ENCODE measurements at regions not wholly inside any gene's neighbourhood (a gene's known extent, or its start where the extent isn't known, plus 50 kb on each side); places are given as distances from the start of the nearest gene placed in this dataset.

DNA sequence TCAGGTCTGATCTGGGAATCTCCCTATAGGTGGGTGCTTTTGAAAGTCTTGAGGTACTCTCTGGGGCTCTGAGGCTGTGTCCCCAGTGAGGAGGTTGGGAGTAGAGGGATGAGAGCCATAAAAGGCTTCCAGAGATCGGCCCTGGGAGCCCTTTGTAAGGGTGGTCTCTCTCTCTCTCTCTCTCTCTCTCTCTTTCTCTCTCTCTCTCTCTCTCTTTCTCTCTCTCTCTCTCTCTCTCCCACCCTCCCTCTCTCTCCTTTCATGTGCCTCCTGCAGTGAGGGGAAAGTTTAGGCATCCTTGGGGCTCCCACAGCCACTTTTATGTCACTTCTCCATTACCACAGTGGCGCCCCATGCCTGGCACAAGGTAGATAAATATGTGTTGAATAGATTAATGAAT lies 271.3 kb upstream of the N4BP1 start:
- Histone ChIP-seq H3K27me3 (no peaks in the 10 kb centered on the region), H3K9me3 (no peaks in the 10 kb centered on the region), H3K4me3 (no peak overlapping the region), H3K36me3 (no peaks in the 10 kb centered on the region)
- no peak for DNase-seq

DNA sequence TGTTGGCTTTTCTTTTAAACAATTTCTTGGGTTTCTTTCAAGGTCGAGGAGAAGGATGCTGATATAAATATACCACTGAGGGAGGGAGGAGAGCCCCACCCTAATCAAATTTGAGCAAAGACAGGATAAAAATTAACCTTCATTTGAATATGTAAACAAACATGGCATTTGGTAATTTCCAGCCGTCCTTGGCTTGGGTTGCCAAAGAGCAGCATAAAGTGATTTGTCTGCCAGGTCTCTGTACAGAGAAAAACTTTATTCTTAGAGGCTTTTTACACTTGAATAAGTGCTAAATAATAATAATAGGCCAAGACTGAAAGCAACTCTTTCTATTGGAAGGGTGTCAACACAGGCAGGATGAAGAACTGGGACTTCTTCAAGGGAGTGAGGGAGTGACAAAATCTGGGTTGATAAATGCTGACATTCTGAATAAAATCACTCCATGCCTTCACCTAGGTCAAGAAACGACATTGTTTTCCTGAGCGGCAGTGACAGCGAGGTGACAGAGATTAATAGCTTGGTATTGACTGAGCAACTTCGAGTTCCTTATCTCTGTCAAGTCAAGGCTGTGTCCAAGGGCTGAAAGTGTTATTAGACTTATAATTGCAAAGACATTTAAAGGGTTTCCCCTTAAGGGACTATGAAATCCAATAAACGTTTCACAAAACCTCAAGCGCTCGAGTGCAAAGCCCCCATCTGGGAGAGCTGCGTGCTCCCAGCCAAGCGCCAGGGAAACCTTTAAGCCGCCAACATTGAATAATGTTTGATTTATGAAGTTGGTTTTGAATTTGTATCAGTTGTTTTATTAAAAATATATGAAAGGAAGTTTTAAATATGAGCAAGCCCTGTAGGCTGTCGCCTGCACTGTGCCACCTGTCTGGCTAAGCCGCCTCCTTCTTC lies 269.5 kb upstream of the N4BP1 start:
- no peak for DNase-seq
- H3K4me3 ChIP-seq = no peak overlapping the region
- no peaks in the 10 kb centered on the region for H3K36me3 ChIP-seq
- H3K9me3 ChIP-seq = no peaks in the 10 kb centered on the region
- no peaks in the 10 kb centered on the region for H3K27me3 ChIP-seq

DNA sequence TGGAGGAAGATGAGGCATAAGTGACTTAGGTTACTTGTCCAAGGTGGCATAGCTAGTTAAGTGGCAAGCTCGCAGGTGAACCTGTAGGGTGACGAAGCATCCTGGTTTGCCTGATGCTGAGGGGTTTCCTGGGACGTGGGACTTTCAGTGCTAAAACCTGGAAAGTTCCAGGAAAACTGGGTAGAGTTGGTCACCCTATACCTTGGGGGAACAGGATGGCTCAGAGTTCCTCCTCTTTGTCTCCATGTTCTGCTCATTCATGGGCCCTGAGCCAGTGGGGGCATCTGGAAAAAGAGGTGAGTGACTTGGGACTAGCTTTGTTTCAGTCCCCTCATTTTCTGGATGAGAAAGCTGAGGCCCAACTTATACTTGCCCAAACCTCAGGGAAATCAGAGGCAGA lies 268.0 kb upstream of the N4BP1 start:
- DNase-seq = no peak
- no peak overlapping the region for H3K4me3 ChIP-seq
- H3K27me3 ChIP-seq = no peaks in the 10 kb centered on the region
- no peaks in the 10 kb centered on the region for H3K36me3 ChIP-seq
- H3K9me3 ChIP-seq = no peaks in the 10 kb centered on the region

DNA sequence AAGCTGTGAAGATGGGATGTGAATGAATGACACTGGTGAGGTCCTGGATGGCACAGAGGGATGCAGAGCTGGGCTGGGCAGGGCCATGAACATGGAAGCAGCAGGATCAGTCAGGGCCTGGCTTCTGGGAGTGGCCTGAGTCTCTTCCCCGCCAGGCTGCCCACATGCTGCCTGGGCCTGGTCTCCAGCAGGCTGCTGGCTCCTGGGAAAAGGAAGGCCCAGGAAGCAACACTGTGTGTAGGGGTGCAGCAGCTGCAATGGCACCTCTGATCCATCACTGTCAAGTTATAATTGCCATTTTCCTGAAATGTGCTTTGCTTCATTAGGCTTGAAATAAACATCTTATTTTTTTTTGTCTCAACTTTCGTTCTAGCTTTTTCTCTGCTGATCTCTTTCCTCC lies 260.2 kb upstream of the N4BP1 start:
- Histone ChIP-seq H3K4me3 (no peak overlapping the region), H3K27me3 (no peaks in the 10 kb centered on the region), H3K36me3 (no peaks in the 10 kb centered on the region), H3K9me3 (no peaks in the 10 kb centered on the region)
- no peak for DNase-seq

DNA sequence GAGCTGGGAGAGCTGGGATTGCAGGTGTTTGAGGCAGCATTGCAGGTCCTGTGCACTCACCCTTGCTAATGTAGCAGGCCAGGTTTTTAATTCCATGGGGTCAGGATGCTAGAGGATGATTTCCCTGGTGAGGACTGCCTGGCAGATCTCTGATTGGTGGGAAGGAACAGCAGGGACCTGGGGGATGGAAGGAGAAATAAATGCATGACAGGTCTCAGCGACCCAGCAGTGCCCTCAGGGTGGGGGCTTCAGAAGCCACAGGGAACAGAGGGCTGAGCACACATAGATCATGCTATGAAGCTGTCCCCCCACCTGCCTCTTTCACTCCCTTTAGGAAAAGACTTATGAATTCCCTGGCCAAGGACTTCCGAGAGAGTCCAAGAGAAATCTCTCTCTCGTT lies 255.5 kb upstream of the N4BP1 start:
- no peak for DNase-seq
- Histone ChIP-seq H3K9me3 (no peaks in the 10 kb centered on the region), H3K27me3 (no peaks in the 10 kb centered on the region), H3K36me3 (no peaks in the 10 kb centered on the region), H3K4me3 (no peak overlapping the region)

DNA sequence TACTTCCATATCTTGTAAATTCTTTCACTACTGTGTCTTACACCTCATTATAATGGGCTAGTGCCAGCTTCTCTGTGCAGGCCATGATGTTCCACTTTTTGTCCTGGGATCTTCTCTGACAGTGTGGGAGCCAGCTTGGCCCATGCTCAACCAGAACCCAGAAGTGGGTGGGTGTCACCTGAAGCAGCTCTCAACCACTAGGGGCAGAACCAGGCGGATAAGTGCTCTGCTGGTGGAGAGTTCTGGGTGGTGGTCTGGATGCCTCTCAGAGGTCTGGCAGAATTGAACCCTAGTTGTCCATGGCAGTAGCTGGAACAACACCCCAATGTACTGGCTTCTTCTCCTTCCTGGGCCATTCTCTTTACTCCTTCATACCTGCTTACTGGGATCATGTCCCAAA lies 254.1 kb upstream of the N4BP1 start:
- DNase-seq = no peak
- Histone ChIP-seq H3K27me3 (no peaks in the 10 kb centered on the region), H3K36me3 (no peaks in the 10 kb centered on the region), H3K4me3 (no peak overlapping the region), H3K9me3 (no peaks in the 10 kb centered on the region)

DNA sequence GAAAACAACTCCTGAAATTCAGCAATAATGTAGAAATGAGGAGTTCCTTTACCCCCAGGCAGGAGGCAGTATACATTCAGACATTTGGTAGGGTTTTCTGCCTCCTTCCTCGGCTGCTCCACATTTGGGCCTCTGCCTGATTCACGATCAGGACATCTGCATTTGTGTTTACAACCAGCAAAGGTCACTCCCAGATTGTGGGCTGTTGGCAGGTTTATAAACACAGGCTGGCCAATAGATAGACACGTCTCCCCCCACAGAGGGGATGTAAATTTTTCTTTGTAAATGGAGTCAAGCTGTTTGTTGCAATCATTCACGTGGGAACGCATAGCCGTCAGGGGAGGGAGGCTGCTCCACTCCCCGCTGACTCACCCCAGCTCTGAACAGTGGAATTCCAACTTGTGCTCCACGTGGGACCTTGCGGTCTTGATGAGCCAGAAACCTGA lies 252.1 kb upstream of the N4BP1 start:
- no peaks in the 10 kb centered on the region for H3K27me3 ChIP-seq
- peak; percentile 38 for DNase-seq
- no peaks in the 10 kb centered on the region for H3K9me3 ChIP-seq
- no peaks in the 10 kb centered on the region for H3K36me3 ChIP-seq
- H3K4me3 ChIP-seq = no peak overlapping the region

DNA sequence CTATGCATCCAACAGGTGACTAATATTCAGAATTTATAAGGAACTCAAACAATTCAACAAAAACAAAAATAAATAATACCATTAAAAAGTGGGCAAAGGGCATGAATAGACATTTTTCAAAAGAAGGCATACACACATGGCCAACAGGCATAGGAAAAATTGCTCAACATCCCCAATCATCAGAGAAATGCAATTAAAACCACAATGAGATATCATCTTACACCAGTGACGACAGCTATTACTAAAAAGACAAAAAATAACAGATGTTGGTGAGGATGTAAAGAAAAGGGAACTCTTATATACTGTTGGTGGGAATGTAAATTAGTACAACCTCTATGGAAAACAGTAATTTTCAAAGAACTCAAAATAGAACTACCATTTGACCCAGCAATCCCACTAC lies 250.4 kb upstream of the N4BP1 start:
- no peaks in the 10 kb centered on the region for H3K27me3 ChIP-seq
- DNase-seq = no peak

DNA sequence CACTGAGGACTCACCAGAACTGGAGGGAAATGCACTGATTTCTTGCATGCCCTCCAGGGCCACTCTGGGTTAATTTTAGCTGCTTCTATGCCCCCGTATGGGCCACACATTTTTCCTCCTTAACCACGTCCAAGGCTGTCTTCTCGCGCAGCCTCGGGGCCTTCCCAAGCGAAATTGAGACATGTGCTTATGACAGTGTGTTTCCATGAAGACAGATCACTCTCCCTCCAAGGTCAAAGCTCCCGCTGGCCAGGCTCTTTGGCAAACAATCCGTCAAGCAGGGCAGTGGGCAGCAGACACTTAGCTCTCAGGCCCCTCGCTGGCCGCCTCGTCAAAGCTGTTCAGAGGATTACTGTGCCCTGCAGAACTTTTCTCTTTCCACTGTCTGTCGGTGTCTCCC lies 243.0 kb upstream of the N4BP1 start:
- no peak overlapping the region for H3K4me3 ChIP-seq
- no peaks in the 10 kb centered on the region for H3K9me3 ChIP-seq
- no peaks in the 10 kb centered on the region for H3K36me3 ChIP-seq
- no peaks in the 10 kb centered on the region for H3K27me3 ChIP-seq
- no peak for DNase-seq

More for the DNA sequence above, 250.4 kb upstream of the N4BP1 start:
- Histone ChIP-seq H3K4me3 (no peak overlapping the region), H3K36me3 (no peaks in the 10 kb centered on the region), H3K9me3 (no peaks in the 10 kb centered on the region)

DNA sequence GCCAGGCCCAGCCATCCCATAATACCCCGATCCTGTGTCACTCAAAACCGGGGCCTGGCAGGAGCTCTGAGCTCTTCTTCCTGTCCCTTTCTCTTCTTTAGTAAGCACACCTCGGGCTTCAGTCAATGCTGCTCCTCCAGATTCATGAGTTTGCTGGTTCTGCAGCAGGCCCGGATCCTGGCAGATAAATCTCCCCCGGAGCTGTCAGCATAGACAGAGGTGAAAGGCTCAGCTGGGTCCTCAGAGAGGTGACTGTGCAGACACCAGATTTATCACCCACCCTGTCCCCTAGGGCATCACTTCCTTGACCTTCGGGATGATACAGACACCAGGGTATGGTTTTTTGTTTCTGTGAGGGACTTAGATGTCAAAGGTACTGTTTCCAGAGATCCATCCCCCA lies 242.5 kb upstream of the N4BP1 start:
- H3K36me3 ChIP-seq = no peaks in the 10 kb centered on the region
- no peaks in the 10 kb centered on the region for H3K27me3 ChIP-seq
- DNase-seq = no peak
- H3K9me3 ChIP-seq = no peaks in the 10 kb centered on the region
- no peak overlapping the region for H3K4me3 ChIP-seq

DNA sequence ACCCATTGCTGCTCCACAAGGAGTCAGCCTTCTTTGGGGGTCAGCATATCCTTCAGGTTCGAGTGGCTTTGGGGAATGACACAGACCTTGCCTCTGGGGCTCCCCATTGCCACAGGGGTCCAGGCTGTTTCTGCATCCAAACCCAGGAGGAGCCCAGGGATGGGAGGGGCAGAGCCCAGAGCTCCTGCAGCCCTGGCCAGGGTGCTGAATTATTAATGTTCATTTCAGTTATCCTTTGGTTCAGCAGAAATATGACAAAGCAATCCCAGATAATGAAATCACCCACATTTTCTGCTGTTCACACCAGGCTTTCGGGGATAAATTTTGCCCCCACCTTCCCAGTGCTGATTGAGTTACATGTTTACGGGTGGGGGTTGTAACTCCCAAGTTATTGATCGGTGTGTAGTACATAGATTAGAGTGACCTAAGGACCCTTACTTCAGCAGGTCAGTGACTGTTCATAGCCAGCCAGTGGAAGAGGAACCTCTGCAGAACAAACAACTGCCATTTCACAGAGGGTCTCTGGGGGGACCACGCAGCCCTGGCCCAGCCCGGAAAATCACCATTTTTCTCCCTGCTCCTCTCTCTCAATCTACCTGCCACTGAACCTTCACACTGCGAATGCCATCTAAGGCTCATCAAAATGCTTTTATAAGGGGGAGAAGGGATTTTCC lies 240.3 kb upstream of the N4BP1 start:
- no peak for DNase-seq
- H3K4me3 ChIP-seq = no peak overlapping the region
- H3K36me3 ChIP-seq = no peaks in the 10 kb centered on the region
- no peaks in the 10 kb centered on the region for H3K27me3 ChIP-seq
- no peaks in the 10 kb centered on the region for H3K9me3 ChIP-seq

DNA sequence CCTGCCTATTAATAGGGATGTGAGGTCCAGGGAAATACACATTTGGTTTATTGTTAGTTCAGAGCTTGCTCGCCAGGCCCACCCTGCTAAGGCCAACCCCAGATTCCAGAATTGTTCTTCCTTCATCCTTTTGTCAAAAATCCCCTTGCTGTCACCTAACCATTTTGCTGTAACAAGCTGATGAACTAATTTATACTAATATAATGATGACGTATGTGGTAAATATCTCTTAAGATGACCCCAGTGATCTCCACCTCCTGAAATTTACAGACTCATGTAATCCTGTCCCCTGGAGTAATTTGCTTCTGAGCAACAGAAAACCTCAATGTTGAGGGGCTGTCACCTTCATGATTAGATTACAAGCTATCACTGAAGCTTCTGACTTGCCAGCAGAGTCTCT lies 236.3 kb upstream of the N4BP1 start:
- no peaks in the 10 kb centered on the region for H3K36me3 ChIP-seq
- no peak for DNase-seq
- no peak overlapping the region for H3K4me3 ChIP-seq
- no peaks in the 10 kb centered on the region for H3K27me3 ChIP-seq
- no peaks in the 10 kb centered on the region for H3K9me3 ChIP-seq

DNA sequence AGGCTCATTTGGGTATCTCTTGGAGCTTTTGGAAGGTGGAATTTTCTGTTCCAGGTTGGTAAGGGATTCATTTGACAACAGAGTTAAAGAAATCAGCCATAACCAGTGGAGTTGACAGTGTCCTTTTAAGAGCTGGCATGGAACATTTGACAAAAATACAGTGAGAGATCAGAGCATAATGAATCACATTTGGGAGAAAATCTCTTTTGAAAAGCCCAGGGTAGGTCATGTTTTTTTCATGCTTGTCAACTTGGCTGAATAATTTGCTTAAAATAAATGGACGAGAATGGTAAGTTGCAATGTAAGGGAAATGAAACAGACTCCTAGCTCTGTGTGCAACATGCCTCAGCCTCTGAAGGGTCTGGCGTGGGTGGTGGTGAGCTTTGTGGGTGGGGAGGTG lies 235.3 kb upstream of the N4BP1 start:
- Histone ChIP-seq H3K27me3 (no peaks in the 10 kb centered on the region), H3K4me3 (no peak overlapping the region), H3K36me3 (no peaks in the 10 kb centered on the region), H3K9me3 (no peaks in the 10 kb centered on the region)
- no peak for DNase-seq

DNA sequence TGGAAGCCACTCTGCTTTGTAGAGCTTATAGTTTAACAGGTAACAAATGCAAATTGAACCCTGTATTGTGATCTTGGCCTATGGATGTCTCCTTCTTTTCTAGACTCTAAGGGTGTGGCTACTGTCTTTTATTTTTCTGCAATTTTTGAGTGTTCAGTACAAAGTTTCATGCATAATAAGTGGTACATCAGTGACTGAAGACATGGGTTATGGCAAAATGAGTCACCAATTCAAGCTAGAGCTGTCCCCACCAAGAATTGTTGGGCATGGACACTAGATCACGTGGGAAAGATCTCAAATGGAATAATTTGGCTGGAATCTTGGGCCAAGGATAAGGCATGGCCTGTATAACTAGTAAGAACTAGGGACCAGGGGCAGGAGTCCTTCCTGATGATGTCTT lies 228.4 kb upstream of the N4BP1 start:
- H3K9me3 ChIP-seq = no peaks in the 10 kb centered on the region
- no peak overlapping the region for H3K4me3 ChIP-seq
- no peaks in the 10 kb centered on the region for H3K36me3 ChIP-seq
- DNase-seq = no peak
- H3K27me3 ChIP-seq = no peaks in the 10 kb centered on the region

DNA sequence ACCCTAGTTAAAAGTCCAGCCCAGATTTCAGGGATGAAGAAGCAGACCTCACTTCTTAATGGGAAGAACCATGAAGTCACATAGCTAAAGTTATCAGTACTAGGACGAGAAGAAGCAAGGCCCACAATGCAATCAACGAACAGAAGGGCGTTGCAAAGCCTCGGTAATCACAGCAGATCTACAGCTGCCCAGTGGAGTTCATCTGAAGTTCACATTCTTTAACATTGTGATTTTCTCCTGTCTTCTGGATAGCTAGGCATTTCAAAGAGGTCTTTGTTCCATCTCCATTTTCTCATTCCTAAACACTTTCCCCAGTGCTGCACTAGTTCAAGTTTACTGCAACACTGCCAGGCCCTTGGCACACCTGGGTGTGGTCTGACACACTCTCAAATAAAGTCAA lies 226.7 kb upstream of the N4BP1 start:
- Histone ChIP-seq H3K27me3 (no peaks in the 10 kb centered on the region), H3K36me3 (no peaks in the 10 kb centered on the region), H3K9me3 (no peaks in the 10 kb centered on the region), H3K4me3 (no peak overlapping the region)
- no peak for DNase-seq

DNA sequence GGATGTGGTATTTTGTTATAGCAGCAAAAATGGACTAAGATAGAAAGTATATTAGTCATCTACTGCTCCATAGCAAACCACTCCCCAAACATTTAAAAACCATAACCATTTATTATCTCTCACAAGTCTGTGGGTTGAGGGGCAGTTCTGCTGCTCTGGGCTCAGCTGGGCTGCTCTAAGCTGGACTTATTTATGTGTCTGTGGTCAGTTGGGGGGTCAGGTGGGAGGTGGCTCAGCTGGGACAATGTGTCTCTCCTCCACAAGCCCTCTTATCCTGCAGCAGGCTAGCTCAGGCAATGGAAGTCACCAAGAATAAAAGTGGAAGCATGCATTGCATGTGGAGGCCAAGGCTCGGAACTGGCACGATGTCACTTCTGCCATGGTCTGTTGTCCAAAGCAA lies 226.1 kb upstream of the N4BP1 start:
- no peak overlapping the region for H3K4me3 ChIP-seq
- H3K27me3 ChIP-seq = no peaks in the 10 kb centered on the region
- DNase-seq = no peak
- no peaks in the 10 kb centered on the region for H3K9me3 ChIP-seq
- H3K36me3 ChIP-seq = no peaks in the 10 kb centered on the region

DNA sequence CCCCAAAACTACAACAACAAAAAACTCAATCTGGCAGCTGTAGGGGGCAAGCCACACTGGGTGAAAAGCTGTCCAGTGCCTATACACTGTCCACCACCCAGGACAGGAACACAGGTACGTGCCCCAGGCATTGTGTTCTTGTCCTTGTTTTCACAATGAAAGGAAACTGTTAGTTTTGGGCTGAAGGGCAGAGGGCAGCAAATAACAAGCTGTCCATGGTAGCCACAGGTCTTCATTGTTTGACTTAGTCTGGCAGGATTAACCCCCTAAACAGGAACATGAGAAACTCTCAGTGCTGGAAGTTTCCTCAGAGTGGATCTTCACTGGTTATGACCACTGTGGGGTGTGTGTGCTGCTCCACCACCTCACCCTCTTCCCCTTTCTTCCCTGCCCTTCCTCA lies 224.6 kb upstream of the N4BP1 start:
- Histone ChIP-seq H3K4me3 (no peak overlapping the region), H3K27me3 (no peaks in the 10 kb centered on the region), H3K36me3 (no peaks in the 10 kb centered on the region), H3K9me3 (no peaks in the 10 kb centered on the region)
- no peak for DNase-seq

DNA sequence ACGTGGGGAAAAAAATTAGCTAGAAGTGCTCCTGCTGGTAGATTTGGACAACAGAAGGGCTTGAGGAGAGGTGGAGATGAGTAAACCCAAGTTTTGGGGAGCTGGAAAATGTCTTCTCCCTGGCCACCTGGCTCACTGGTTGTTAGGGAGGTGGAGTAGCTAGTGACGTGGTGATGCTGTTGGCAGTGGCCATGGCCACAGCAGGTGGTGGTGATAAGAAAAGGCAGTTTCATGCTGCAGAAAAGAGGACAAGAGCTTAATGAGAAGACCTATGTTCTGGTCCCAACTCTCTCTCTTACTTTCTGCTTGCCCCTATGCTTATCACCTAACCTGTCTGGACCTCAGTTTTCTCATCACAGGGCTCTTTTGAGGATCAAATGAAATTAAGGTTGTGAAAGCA lies 223.5 kb upstream of the N4BP1 start:
- no peaks in the 10 kb centered on the region for H3K27me3 ChIP-seq
- no peaks in the 10 kb centered on the region for H3K36me3 ChIP-seq
- no peak overlapping the region for H3K4me3 ChIP-seq
- no peaks in the 10 kb centered on the region for H3K9me3 ChIP-seq
- no peak for DNase-seq

All from MG63 (cell line).